ENCODE measurements at regions not wholly inside any gene's neighbourhood (a gene's known extent, or its start where the extent isn't known, plus 50 kb on each side); places are given as distances from the start of the nearest gene placed in this dataset.

GRCh38 chr1:82600314-82600713 is 799.6 kb downstream of the ADGRL2 start:
- Histone ChIP-seq H3K4me3 (no peak overlapping the region), H3K36me3 (replicated peaks in 1 of 2) (no peaks in the 10 kb centered on the region), H3K27me3 (no peaks in the 10 kb centered on the region), H3K9me3 (replicated peaks in 1 of 3) (no peaks in the 10 kb centered on the region), H3K27ac (no peak overlapping the region), H3K4me1 (replicated peaks in 1 of 2) (no peaks in the 10 kb centered on the region)
- DNase-seq, result no peak
- no peak for TF ChIP-seq POLR2A (IDR thresholded peaks at IDR 0.05)
- TF ChIP-seq, protein P1, sequence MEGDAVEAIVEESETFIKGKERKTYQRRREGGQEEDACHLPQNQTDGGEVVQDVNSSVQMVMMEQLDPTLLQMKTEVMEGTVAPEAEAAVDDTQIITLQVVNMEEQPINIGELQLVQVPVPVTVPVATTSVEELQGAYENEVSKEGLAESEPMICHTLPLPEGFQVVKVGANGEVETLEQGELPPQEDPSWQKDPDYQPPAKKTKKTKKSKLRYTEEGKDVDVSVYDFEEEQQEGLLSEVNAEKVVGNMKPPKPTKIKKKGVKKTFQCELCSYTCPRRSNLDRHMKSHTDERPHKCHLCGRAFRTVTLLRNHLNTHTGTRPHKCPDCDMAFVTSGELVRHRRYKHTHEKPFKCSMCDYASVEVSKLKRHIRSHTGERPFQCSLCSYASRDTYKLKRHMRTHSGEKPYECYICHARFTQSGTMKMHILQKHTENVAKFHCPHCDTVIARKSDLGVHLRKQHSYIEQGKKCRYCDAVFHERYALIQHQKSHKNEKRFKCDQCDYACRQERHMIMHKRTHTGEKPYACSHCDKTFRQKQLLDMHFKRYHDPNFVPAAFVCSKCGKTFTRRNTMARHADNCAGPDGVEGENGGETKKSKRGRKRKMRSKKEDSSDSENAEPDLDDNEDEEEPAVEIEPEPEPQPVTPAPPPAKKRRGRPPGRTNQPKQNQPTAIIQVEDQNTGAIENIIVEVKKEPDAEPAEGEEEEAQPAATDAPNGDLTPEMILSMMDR (IDR thresholded peaks at IDR 0.05), result no peak
- intact Hi-C loops (cut with DNase I), result no loop called here

- Histone ChIP-seq H3K4me3 (no peak overlapping the region), H3K27ac (no peak overlapping the region), H3K36me3 (replicated peaks in 1 of 2) (no peaks in the 10 kb centered on the region), H3K27me3 (no peaks in the 10 kb centered on the region), H3K4me1 (replicated peaks in 1 of 2) (no peaks in the 10 kb centered on the region), H3K9me3 (replicated peaks in 1 of 3) (no peaks in the 10 kb centered on the region)
- intact Hi-C loops (cut with DNase I), result no loop called here
- no peak for TF ChIP-seq POLR2A (IDR thresholded peaks at IDR 0.05)
- TF ChIP-seq, protein P1 (IDR thresholded peaks at IDR 0.05), result no peak
- DNase-seq, result no peak
Observed at GRCh38 chr1:82598812-82599211, 798.1 kb downstream of the ADGRL2 start.

GRCh38 chr1:82598337-82598736 is 797.6 kb downstream of the ADGRL2 start:
- Histone ChIP-seq H3K27me3 (no peaks in the 10 kb centered on the region), H3K27ac (no peak overlapping the region), H3K4me3 (no peak overlapping the region), H3K36me3 (replicated peaks in 1 of 2) (no peaks in the 10 kb centered on the region), H3K9me3 (replicated peaks in 1 of 3) (no peaks in the 10 kb centered on the region), H3K4me1 (replicated peaks in 1 of 2) (no peaks in the 10 kb centered on the region)
- TF ChIP-seq, protein P1 (IDR thresholded peaks at IDR 0.05), result no peak
- TF ChIP-seq POLR2A (IDR thresholded peaks at IDR 0.05), result no peak
- no peak for DNase-seq
- intact Hi-C loops (cut with DNase I), result no loop called here

DNA sequence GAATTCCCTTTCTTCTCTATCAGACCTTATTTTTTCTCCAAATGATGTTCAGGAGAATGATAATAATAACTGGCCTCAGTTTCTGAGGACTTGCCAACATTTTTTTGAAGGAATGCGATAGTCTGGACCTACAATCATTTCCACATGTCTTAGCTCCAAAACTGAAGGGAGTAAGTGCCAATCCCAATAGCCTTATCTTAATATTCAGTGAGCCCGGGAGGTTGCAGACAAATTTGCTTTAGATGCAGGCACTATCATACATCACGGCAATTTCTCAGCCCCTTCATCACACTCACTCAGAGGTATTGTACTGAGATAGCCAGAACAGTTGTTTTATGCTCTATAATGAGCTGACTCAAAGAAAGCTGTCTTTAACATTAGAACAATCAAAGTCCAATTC is 796.9 kb downstream of the ADGRL2 start:
- Histone ChIP-seq H3K4me1 (replicated peaks in 1 of 2) (no peaks in the 10 kb centered on the region), H3K27me3 (no peaks in the 10 kb centered on the region), H3K4me3 (no peak overlapping the region), H3K27ac (no peak overlapping the region), H3K9me3 (replicated peaks in 1 of 3) (no peaks in the 10 kb centered on the region), H3K36me3 (replicated peaks in 1 of 2) (no peaks in the 10 kb centered on the region)
- no peak for TF ChIP-seq POLR2A (IDR thresholded peaks at IDR 0.05)
- TF ChIP-seq, protein P1 (IDR thresholded peaks at IDR 0.05), result no peak
- 52 to 64% (median 54%) methylated on average over 3 of the region's 3 CpGs for WGBS, 4 donors
- no peak for DNase-seq
- intact Hi-C loops (cut with DNase I), result no loop called here

Data from adrenal gland (tissue), 9 donors.